ENCODE measurements at regions not wholly inside any gene's neighbourhood (a gene's known extent, or its start where the extent isn't known, plus 50 kb on each side); places are given as distances from the start of the nearest gene placed in this dataset.

DNA sequence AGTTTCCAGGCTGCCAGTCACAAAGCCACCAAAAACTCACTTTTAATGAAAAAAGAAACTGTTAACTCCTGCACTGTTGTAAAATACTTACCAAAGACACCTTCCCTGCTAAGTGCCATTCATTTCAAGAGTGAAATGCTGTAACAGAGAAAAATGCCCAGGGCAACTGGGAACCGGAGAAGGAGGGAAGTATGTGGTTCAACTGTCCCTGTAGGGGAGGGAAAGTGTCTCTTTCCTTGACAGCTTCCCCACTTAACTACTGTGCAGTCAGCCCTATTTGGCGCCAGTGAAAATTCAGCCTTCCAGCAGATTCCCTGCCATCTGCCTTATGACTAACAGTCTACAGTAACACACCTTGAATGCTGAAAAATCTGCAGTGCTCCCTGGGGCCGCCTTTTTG is 789.0 kb downstream of the DIAPH3 start:
- H3K4me3 ChIP-seq (replicated peaks in 1 of 2; ENCODE audit: low read depth in 2 of 2, low read length in 2 of 2) = no peak overlapping the region
- no peak for DNase-seq (ENCODE audit: low read depth in 2 of 2)
- TF ChIP-seq, protein P1, sequence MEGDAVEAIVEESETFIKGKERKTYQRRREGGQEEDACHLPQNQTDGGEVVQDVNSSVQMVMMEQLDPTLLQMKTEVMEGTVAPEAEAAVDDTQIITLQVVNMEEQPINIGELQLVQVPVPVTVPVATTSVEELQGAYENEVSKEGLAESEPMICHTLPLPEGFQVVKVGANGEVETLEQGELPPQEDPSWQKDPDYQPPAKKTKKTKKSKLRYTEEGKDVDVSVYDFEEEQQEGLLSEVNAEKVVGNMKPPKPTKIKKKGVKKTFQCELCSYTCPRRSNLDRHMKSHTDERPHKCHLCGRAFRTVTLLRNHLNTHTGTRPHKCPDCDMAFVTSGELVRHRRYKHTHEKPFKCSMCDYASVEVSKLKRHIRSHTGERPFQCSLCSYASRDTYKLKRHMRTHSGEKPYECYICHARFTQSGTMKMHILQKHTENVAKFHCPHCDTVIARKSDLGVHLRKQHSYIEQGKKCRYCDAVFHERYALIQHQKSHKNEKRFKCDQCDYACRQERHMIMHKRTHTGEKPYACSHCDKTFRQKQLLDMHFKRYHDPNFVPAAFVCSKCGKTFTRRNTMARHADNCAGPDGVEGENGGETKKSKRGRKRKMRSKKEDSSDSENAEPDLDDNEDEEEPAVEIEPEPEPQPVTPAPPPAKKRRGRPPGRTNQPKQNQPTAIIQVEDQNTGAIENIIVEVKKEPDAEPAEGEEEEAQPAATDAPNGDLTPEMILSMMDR (IDR thresholded peaks at IDR 0.05; ENCODE audit: low read depth, low read length) = no peak

DNA sequence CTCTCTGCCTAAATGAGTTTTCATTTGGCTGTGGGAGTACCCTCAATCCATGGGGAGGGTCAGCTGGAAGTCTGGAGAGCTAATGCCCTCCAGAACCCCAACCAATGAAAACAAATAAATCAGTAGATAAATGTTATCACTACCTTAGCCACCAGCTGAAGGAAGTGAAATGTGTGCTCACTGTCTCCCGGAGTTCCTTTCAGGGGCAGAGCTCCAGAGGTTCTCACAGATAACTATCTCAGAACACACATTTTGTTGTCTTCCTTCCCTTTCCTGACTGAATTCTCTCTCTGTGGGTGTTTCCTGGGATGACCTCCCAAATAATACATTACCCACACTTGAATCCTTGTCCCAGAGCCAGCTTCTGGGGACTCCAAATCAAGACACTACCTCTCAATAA is 779.6 kb downstream of the DIAPH3 start:
- TF ChIP-seq, protein P1 (IDR thresholded peaks at IDR 0.05; ENCODE audit: low read depth, low read length) = no peak
- no peak for DNase-seq (ENCODE audit: low read depth in 2 of 2)
- no peak overlapping the region for H3K4me3 ChIP-seq (replicated peaks in 1 of 2; ENCODE audit: low read depth in 2 of 2, low read length in 2 of 2)

DNA sequence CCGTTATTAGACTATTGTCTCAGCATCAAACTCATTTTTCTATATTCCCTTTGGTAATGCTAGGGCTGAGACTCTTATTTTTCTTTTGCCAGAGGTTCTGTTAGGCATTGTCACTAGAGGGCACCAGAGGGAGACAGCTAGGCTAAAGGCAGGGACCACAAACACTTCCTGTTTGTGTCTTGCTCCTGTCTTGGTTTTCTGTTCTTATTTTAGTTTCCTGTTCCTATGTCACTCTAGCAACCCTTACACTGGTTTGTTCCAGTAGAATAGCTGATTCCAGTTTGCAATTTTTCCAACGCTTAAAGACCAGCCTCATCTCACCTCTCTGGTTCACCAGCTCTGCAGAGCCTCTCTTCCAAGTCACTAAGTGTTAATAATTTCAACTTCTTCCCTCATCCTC is 772.0 kb downstream of the DIAPH3 start:
- TF ChIP-seq, protein P1 (IDR thresholded peaks at IDR 0.05; ENCODE audit: low read depth, low read length) = peak; percentile 94
- H3K4me3 ChIP-seq (replicated peaks in 1 of 2; ENCODE audit: low read depth in 2 of 2, low read length in 2 of 2) = no peak overlapping the region
- DNase-seq (ENCODE audit: low read depth in 2 of 2) = peak; percentile 86 to 88

DNA sequence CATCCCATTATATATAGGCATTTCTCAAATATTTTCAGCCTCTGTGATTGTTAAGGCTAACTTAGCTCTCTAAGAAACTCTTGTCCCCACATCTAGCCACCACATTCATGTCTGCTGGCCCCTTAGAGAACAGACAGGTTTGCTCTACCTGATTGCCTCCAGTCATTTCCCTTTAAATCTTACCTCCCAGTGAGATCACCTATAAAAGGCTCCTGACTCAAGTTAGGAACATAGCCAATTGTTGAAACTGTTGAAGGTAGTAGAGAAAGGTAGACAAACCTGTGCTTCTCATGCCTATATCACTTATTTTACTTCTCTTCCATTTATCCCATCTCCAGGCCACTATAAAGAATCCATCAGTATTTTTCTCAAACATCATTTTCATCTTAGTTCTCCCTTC is 771.4 kb downstream of the DIAPH3 start:
- H3K4me3 ChIP-seq (replicated peaks in 1 of 2; ENCODE audit: low read depth in 2 of 2, low read length in 2 of 2) = no peak overlapping the region
- TF ChIP-seq, protein P1 (IDR thresholded peaks at IDR 0.05; ENCODE audit: low read depth, low read length) = no peak
- DNase-seq (ENCODE audit: low read depth in 2 of 2) = no peak

DNA sequence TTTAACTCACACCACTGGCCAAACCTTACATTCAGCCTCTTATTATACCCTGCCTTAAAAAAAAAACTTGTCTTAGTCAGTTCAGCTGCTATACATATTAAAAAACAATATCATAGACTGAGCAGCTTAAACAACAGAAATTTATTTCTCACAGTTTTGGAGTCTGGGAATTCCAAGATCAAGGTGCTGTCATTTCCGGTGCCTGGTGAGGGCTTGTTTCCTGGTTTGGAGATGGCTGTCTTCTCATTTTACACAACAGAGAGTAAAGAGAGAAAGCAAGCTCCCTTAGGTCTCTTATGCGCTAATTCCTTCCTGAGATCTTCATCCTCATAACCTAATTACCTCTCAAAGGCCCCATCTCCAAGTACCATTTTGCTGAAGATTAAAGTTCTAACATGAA is 769.2 kb downstream of the DIAPH3 start:
- DNase-seq (ENCODE audit: low read depth in 2 of 2) = no peak
- TF ChIP-seq, protein P1 (IDR thresholded peaks at IDR 0.05; ENCODE audit: low read depth, low read length) = no peak
- H3K4me3 ChIP-seq (replicated peaks in 1 of 2; ENCODE audit: low read depth in 2 of 2, low read length in 2 of 2) = no peak overlapping the region

DNA sequence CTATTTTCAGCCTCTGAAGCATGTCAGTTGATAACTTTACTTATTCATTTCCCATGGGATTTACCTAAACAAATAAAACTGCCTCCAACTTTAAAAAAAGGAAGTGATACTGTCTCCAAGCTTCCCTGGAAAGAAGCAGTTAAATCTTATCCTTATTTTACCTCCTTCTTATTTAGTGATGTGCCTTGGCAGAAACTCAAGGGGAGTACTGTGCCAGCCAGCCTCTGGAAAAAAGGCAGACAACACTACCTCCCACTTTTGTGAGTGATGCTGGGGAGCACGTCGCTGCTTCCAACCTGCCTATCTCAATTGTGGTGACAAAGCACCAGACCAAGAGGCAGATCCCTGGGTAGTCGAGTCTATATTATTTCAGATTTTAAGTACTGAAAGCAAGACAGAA is 765.6 kb downstream of the DIAPH3 start:
- TF ChIP-seq, protein P1 (IDR thresholded peaks at IDR 0.05; ENCODE audit: low read depth, low read length) = no peak
- no peak overlapping the region for H3K4me3 ChIP-seq (replicated peaks in 1 of 2; ENCODE audit: low read depth in 2 of 2, low read length in 2 of 2)
- peak; percentile 30 to 38 for DNase-seq (ENCODE audit: low read depth in 2 of 2)

DNA sequence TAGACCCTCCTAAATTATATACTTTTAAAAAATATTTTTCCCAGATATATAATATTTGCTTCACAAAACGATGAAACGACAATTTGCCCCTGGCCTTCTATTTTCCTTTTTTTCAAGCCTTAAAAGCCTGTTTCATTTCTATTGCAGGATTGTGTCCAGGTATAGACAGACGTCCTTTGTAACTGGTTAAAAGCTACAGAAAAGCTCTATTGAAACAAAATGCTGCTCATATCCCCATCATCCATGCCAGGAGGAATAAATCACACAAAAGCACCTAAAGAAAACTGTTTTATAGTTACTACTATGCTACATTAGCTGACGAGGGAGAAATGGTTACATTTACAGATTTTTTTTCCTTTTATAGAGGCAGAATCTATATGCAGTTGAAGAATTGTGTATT is 765.1 kb downstream of the DIAPH3 start:
- DNase-seq (ENCODE audit: low read depth in 2 of 2) = no peak
- TF ChIP-seq, protein P1 (IDR thresholded peaks at IDR 0.05; ENCODE audit: low read depth, low read length) = no peak
- H3K4me3 ChIP-seq (replicated peaks in 1 of 2; ENCODE audit: low read depth in 2 of 2, low read length in 2 of 2) = no peak overlapping the region
